GM21526 (cell line): ENCODE measurements at regions not wholly inside any gene's neighbourhood (a gene's known extent, or its start where the extent isn't known, plus 50 kb on each side); places are given as distances from the start of the nearest gene placed in this dataset.
"Not testable (repeated sequence)": the region's sequence is repeated elsewhere in the genome, so short reads cannot be mapped to it uniquely, and the experiment has no call there.

Source experiments
- ATAC-seq: cut with Tn5 transposase; IDR thresholded peaks from one replicate; pipeline ENCODE4 v1.9.1; 2021; ENCODE audit warnings: moderate library complexity; ENCODE audit not compliant: unreplicated experiment, low FRiP score

- ATAC-seq, result not testable (repeated sequence)
Observed at GRCh38 chr3:75564427-75564826, 99.7 kb upstream of the FRG2C start.

- ATAC-seq, result not testable (repeated sequence)
Observed at GRCh38 chr3:75572303-75572702, 91.8 kb upstream of the FRG2C start.

- not testable (repeated sequence) for ATAC-seq
Observed at GRCh38 chr3:75579091-75579490, 85.0 kb upstream of the FRG2C start.

GRCh38 chr3:75579536-75579935 lies 84.6 kb upstream of the FRG2C start:
- not testable (repeated sequence) for ATAC-seq

- not testable (repeated sequence) for ATAC-seq
Observed at GRCh38 chr3:75579981-75580782, 83.9 kb upstream of the FRG2C start.

GRCh38 chr3:75582536-75582935 lies 81.6 kb upstream of the FRG2C start:
- not testable (repeated sequence) for ATAC-seq

- not testable (repeated sequence) for ATAC-seq
Observed at GRCh38 chr3:75583116-75583515, 81.0 kb upstream of the FRG2C start.

- ATAC-seq, result not testable (repeated sequence)
Observed at GRCh38 chr3:75587695-75588094, 76.4 kb upstream of the FRG2C start.

GRCh38 chr3:75590382-75590781 lies 73.7 kb upstream of the FRG2C start:
- ATAC-seq, result not testable (repeated sequence)

- ATAC-seq, result not testable (repeated sequence)
Observed at GRCh38 chr3:75604286-75604934, 59.7 kb upstream of the FRG2C start.

GRCh38 chr3:75607996-75608395 lies 56.1 kb upstream of the FRG2C start:
- ATAC-seq, result not testable (repeated sequence)

- ATAC-seq, result not testable (repeated sequence)
Observed at GRCh38 chr3:75609598-75609997, 54.5 kb upstream of the FRG2C start.

GRCh38 chr3:75610773-75611172 lies 53.4 kb upstream of the FRG2C start:
- no peak for ATAC-seq

- ATAC-seq, result not testable (repeated sequence)
Observed at GRCh38 chr3:75611724-75612460, 52.2 kb upstream of the FRG2C start.
